Body of pancreas (tissue), 4 donors: ENCODE measurements at regions not wholly inside any gene's neighbourhood (a gene's known extent, or its start where the extent isn't known, plus 50 kb on each side); places are given as distances from the start of the nearest gene placed in this dataset.

ENCODE experiments used
- ATAC-seq: fragments of 150-250 bp; one replicate; pipeline ENCODE4 v1.9.1; 2016
- DNase-seq, 4 donors: peaks; one replicate each; pipeline ENCODE4 v3.0.0-alpha.2; 2019
- H3K27ac ChIP-seq, 4 donors: fragments of 200-600 bp; sonication (generic); 1 replicate in 3 of 4; 2 replicates in 1 of 4; pipeline versions ENCODE4 v1.5.1 to v1.6.1; 2016 to 2019; ENCODE audit warnings: mild to moderate bottlenecking in 1 of 4, mixed read lengths in 1 of 4, moderate library complexity in 1 of 4
- H3K27me3 ChIP-seq, 2 donors: fragments of 200-600 bp; sonication (generic); one replicate each; pipeline ENCODE4 v1.6.0; 2016; ENCODE audit warnings: mild to moderate bottlenecking in 1 of 2
- H3K36me3 ChIP-seq, 2 donors: fragments of 200-600 bp; sonication (generic); replicated peaks in 1 of 2; 2 replicates each; pipeline ENCODE4 v1.5.1; 2016; ENCODE audit warnings: low read depth in 2 of 2; ENCODE audit not compliant: insufficient read depth in 1 of 2
- H3K4me1 ChIP-seq: fragments of 200-600 bp; sonication (generic); one replicate; pipeline ENCODE4 v1.6.0; 2016
- H3K4me3 ChIP-seq, 2 donors: fragments of 200-600 bp; sonication (generic); 1 replicate in 1 of 2; 2 replicates in 1 of 2; pipeline ENCODE4 v1.5.1; 2016 to 2019
- H3K9me3 ChIP-seq, 3 donors: fragments of 200-600 bp; sonication (generic); 1 replicate in 2 of 3; 2 replicates in 1 of 3; pipeline ENCODE4 v1.5.1; 2016
- CTCF ChIP-seq, 7 experiments: fragments of 450-650 bp in 4 of 7; fragments of 200-600 bp in 3 of 7; sonication (generic) in 3 of 7; IDR thresholded peaks; one replicate each; pipeline ENCODE4 v1.5.1; 2016 to 2019; ENCODE audit warnings: antibody characterized with exemption in 7 of 7
- POLR2A ChIP-seq, 3 donors: fragments of 450-650 bp; IDR thresholded peaks; one replicate each; pipeline ENCODE4 v1.6.1; 2016; ENCODE audit warnings: antibody characterized with exemption in 3 of 3, mild to moderate bottlenecking in 2 of 3
- WGBS, 2 donors: methylation state at CpG; one replicate each; pipeline ENCODE4 v1.1.5; 2017; 5-methylcytosine and 5-hydroxymethylcytosine counted together
- intact Hi-C: fragments of 100-400 bp; cut with DNase I; formaldehyde crosslinking; loops from one replicate; pipeline ENCODE4 v1.15.1; 2023

DNA sequence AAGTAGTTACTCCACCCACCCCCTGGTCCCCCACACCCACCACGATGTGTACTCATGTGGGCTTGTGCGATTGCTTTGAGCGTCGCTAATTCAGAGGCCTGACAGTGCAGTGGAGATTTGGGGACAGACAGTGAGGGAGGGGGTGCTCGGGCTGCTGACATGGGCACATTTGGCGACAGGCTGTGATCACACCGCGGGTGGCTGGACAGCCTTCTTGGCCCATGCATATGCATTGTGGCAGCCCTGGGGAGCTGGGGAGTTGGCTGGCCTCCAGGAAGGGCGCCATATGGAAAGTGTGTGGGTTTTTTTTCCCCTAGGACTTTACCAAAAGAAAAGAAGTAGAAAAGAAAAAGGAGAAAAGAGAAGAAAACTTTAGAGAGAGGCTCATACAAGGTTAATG lies 275.5 kb upstream of the N4BP1 start:
- intact Hi-C loops: no loop called here
- H3K36me3 ChIP-seq: no peaks in the 10 kb centered on the region
- TF ChIP-seq POLR2A (IDR thresholded peaks at IDR 0.05): no peak
- 61 to 64% methylated on average over 9 of the region's 9 CpGs for WGBS, 2 donors
- DNase-seq (no peak), ATAC-seq (no peak)
- H3K4me3 ChIP-seq: no peak overlapping the region
- H3K27me3 ChIP-seq: no peaks in the 10 kb centered on the region
- H3K9me3 ChIP-seq: no peaks in the 10 kb centered on the region
- no peak overlapping the region for H3K27ac ChIP-seq
- H3K4me1 ChIP-seq: no peaks in the 10 kb centered on the region

DNA sequence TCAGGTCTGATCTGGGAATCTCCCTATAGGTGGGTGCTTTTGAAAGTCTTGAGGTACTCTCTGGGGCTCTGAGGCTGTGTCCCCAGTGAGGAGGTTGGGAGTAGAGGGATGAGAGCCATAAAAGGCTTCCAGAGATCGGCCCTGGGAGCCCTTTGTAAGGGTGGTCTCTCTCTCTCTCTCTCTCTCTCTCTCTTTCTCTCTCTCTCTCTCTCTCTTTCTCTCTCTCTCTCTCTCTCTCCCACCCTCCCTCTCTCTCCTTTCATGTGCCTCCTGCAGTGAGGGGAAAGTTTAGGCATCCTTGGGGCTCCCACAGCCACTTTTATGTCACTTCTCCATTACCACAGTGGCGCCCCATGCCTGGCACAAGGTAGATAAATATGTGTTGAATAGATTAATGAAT lies 271.3 kb upstream of the N4BP1 start:
- Histone ChIP-seq H3K9me3 (no peaks in the 10 kb centered on the region), H3K27me3 (no peaks in the 10 kb centered on the region), H3K27ac (no peak overlapping the region), H3K36me3 (no peaks in the 10 kb centered on the region), H3K4me1 (peaks cover 14% of the 10 kb centered on the region), H3K4me3 (no peak overlapping the region)
- no peak for TF ChIP-seq POLR2A (IDR thresholded peaks at IDR 0.05)
- TF ChIP-seq CTCF (IDR thresholded peaks at IDR 0.05): no peak
- no peak for ATAC-seq
- intact Hi-C loops: no loop called here
- 74 to 84% methylated on average over 2 of the region's 2 CpGs for WGBS, 2 donors
- DNase-seq: no peak

- intact Hi-C loops: no loop called here
- DNase-seq (no peak), ATAC-seq (no peak)
- Histone ChIP-seq H3K4me1 (peaks cover 14% of the 10 kb centered on the region), H3K36me3 (no peaks in the 10 kb centered on the region), H3K27ac (no peak overlapping the region), H3K4me3 (no peak overlapping the region), H3K27me3 (no peaks in the 10 kb centered on the region), H3K9me3 (no peaks in the 10 kb centered on the region)
- WGBS, 2 donors: 22% methylated on average over 14 of the region's 14 CpGs
- TF ChIP-seq CTCF (IDR thresholded peaks at IDR 0.05) (no peak), POLR2A (IDR thresholded peaks at IDR 0.05) (no peak)
These were observed 269.5 kb upstream of the N4BP1 start for GRCh38 chr16:48879223-48880122.

DNA sequence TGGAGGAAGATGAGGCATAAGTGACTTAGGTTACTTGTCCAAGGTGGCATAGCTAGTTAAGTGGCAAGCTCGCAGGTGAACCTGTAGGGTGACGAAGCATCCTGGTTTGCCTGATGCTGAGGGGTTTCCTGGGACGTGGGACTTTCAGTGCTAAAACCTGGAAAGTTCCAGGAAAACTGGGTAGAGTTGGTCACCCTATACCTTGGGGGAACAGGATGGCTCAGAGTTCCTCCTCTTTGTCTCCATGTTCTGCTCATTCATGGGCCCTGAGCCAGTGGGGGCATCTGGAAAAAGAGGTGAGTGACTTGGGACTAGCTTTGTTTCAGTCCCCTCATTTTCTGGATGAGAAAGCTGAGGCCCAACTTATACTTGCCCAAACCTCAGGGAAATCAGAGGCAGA lies 268.0 kb upstream of the N4BP1 start:
- intact Hi-C loops: no loop called here
- ATAC-seq: no peak
- 63 to 88% methylated on average over 3 of the region's 3 CpGs for WGBS, 2 donors
- TF ChIP-seq CTCF (IDR thresholded peaks at IDR 0.05) (no peak), POLR2A (IDR thresholded peaks at IDR 0.05) (no peak)
- Histone ChIP-seq H3K36me3 (no peaks in the 10 kb centered on the region), H3K4me1 (peaks cover 14% of the 10 kb centered on the region), H3K9me3 (no peaks in the 10 kb centered on the region), H3K27ac (no peak overlapping the region), H3K27me3 (no peaks in the 10 kb centered on the region), H3K4me3 (no peak overlapping the region)
- DNase-seq: no peak

DNA sequence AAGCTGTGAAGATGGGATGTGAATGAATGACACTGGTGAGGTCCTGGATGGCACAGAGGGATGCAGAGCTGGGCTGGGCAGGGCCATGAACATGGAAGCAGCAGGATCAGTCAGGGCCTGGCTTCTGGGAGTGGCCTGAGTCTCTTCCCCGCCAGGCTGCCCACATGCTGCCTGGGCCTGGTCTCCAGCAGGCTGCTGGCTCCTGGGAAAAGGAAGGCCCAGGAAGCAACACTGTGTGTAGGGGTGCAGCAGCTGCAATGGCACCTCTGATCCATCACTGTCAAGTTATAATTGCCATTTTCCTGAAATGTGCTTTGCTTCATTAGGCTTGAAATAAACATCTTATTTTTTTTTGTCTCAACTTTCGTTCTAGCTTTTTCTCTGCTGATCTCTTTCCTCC lies 260.2 kb upstream of the N4BP1 start:
- no peaks in the 10 kb centered on the region for H3K36me3 ChIP-seq
- no peak overlapping the region for H3K27ac ChIP-seq
- no peak for ATAC-seq
- no peak overlapping the region for H3K4me3 ChIP-seq
- TF ChIP-seq CTCF (IDR thresholded peaks at IDR 0.05) (no peak), POLR2A (IDR thresholded peaks at IDR 0.05) (no peak)
- no peaks in the 10 kb centered on the region for H3K27me3 ChIP-seq
- no peak for DNase-seq
- H3K4me1 ChIP-seq: no peaks in the 10 kb centered on the region
- 63 to 74% methylated on average over 2 of the region's 2 CpGs for WGBS, 2 donors
- intact Hi-C loops: no loop called here
- no peaks in the 10 kb centered on the region for H3K9me3 ChIP-seq
